Upper lobe of left lung (tissue), 4 donors: ENCODE measurements at regions not wholly inside any gene's neighbourhood (a gene's known extent, or its start where the extent isn't known, plus 50 kb on each side); places are given as distances from the start of the nearest gene placed in this dataset.

Experiments
- CTCF ChIP-seq, 6 experiments: fragments of 450-650 bp in 4 of 6; fragments of 200-600 bp in 2 of 6; sonication (generic) in 2 of 6; IDR thresholded peaks; one replicate each; pipeline ENCODE4 v1.5.1; 2016 to 2019; ENCODE audit warnings: antibody characterized with exemption in 6 of 6
- POLR2A ChIP-seq, 4 donors: fragments of 450-650 bp; IDR thresholded peaks; one replicate each; pipeline ENCODE4 v1.5.1; 2016 to 2017; ENCODE audit warnings: antibody characterized with exemption in 4 of 4, mild to moderate bottlenecking in 2 of 4
- POLR2AphosphoS5 ChIP-seq, 2 donors: sonication (generic); formaldehyde crosslinking; IDR thresholded peaks; one replicate each; pipeline ENCODE4 v1.5.1; 2017; ENCODE audit warnings: antibody characterized with exemption in 2 of 2

- TF ChIP-seq CTCF (IDR thresholded peaks at IDR 0.05), result no peak
- no peak for TF ChIP-seq POLR2A (IDR thresholded peaks at IDR 0.05)
- TF ChIP-seq POLR2AphosphoS5 (IDR thresholded peaks at IDR 0.05), result no peak
Observed at GRCh38 chr6:104608101-104608500, 251.6 kb downstream of the HACE1 start.
